ENCODE measurements at regions not wholly inside any gene's neighbourhood (a gene's known extent, or its start where the extent isn't known, plus 50 kb on each side); places are given as distances from the start of the nearest gene placed in this dataset.
"Not testable (repeated sequence)": the region's sequence is repeated elsewhere in the genome, so short reads cannot be mapped to it uniquely, and the experiment has no call there.

- in situ Hi-C loops (cut with MboI; ENCODE audit: low sequenced_read_pairs), result no loop called here
Measured at GRCh38 chr6:44732243-44732642, 344.7 kb downstream of the CDC5L start.

GRCh38 chr6:44733126-44733525 lies 345.6 kb downstream of the CDC5L start:
- in situ Hi-C loops (cut with MboI; ENCODE audit: low sequenced_read_pairs), result no loop called here

GRCh38 chr6:44733868-44734267 lies 346.4 kb downstream of the CDC5L start:
- in situ Hi-C loops (cut with MboI; ENCODE audit: low sequenced_read_pairs), result no loop called here

- in situ Hi-C loops (cut with MboI; ENCODE audit: low sequenced_read_pairs), result no loop called here
Measured at GRCh38 chr6:44734886-44735629, 347.6 kb downstream of the CDC5L start.

- in situ Hi-C loops (cut with MboI; ENCODE audit: low sequenced_read_pairs), result no loop called here
Measured at GRCh38 chr6:44735630-44735963, 348.1 kb downstream of the CDC5L start.

GRCh38 chr6:44737341-44737740 lies 349.8 kb downstream of the CDC5L start:
- in situ Hi-C loops (cut with MboI; ENCODE audit: low sequenced_read_pairs), result no loop called here

GRCh38 chr6:44737829-44738528 lies 350.5 kb downstream of the CDC5L start:
- in situ Hi-C loops (cut with MboI; ENCODE audit: low sequenced_read_pairs), result no loop called here

- in situ Hi-C loops (cut with MboI; ENCODE audit: low sequenced_read_pairs), result no loop called here
Measured at GRCh38 chr6:44738601-44739146, 351.2 kb downstream of the CDC5L start.

- in situ Hi-C loops (cut with MboI; ENCODE audit: low sequenced_read_pairs), result no loop called here
Measured at GRCh38 chr6:44739181-44739580, 351.7 kb downstream of the CDC5L start.

GRCh38 chr6:44740566-44741120 lies 353.1 kb downstream of the CDC5L start:
- in situ Hi-C loops (cut with MboI; ENCODE audit: low sequenced_read_pairs), result no loop called here

GRCh38 chr6:44742201-44742600 lies 354.7 kb downstream of the CDC5L start:
- in situ Hi-C loops (cut with MboI; ENCODE audit: low sequenced_read_pairs), result no loop called here

- in situ Hi-C loops (cut with MboI; ENCODE audit: low sequenced_read_pairs), result no loop called here
Measured at GRCh38 chr6:44742828-44743372, 355.4 kb downstream of the CDC5L start.

- in situ Hi-C loops (cut with MboI; ENCODE audit: low sequenced_read_pairs), result not testable (repeated sequence)
Measured at GRCh38 chr6:44760116-44760515, 372.6 kb downstream of the CDC5L start.

- in situ Hi-C loops (cut with MboI; ENCODE audit: low sequenced_read_pairs), result no loop called here
Measured at GRCh38 chr6:44761046-44761445, 373.5 kb downstream of the CDC5L start.

GRCh38 chr6:44762496-44762895 lies 375.0 kb downstream of the CDC5L start:
- in situ Hi-C loops (cut with MboI; ENCODE audit: low sequenced_read_pairs), result no loop called here

- in situ Hi-C loops (cut with MboI; ENCODE audit: low sequenced_read_pairs), result no loop called here
Measured at GRCh38 chr6:44771647-44772415, 384.3 kb downstream of the CDC5L start.

- in situ Hi-C loops (cut with MboI; ENCODE audit: low sequenced_read_pairs), result no loop called here
Measured at GRCh38 chr6:44772838-44773237, 385.3 kb downstream of the CDC5L start.

- in situ Hi-C loops (cut with MboI; ENCODE audit: low sequenced_read_pairs), result no loop called here
Measured at GRCh38 chr6:44775121-44775520, 387.6 kb downstream of the CDC5L start.

- in situ Hi-C loops (cut with MboI; ENCODE audit: low sequenced_read_pairs), result no loop called here
Measured at GRCh38 chr6:44776344-44776743, 388.8 kb downstream of the CDC5L start.

- in situ Hi-C loops (cut with MboI; ENCODE audit: low sequenced_read_pairs), result no loop called here
Measured at GRCh38 chr6:44778513-44778912, 391.0 kb downstream of the CDC5L start.

Measured in HL-60/S4 treated with phorbol 12-myristate 13-acetate at 8.2 ng/mL for 4 days and 3 days (cell line).